Osteoblast (primary cell): ENCODE measurements at regions not wholly inside any gene's neighbourhood (a gene's known extent, or its start where the extent isn't known, plus 50 kb on each side); places are given as distances from the start of the nearest gene placed in this dataset.

Experiments
- DNase-seq: peaks from one replicate; pipeline ENCODE4 v3.0.0; 2011; ENCODE audit warnings: low spot score, mixed read lengths; ENCODE audit not compliant: insufficient read length; ENCODE audit errors: missing footprints
- H2AFZ ChIP-seq: 2 replicates; pipeline ENCODE4 v1.6.0; 2011; ENCODE audit warnings: mild to moderate bottlenecking, low read length
- H3K27ac ChIP-seq: 2 replicates; pipeline ENCODE4 v1.5.1; 2011; ENCODE audit warnings: mild to moderate bottlenecking, low read depth, low read length, moderate library complexity
- H3K27me3 ChIP-seq: 2 replicates; pipeline ENCODE4 v1.6.0; 2012; ENCODE audit warnings: mild to moderate bottlenecking, control low read depth, inconsistent platforms, low read length, moderate library complexity; ENCODE audit not compliant: insufficient read depth
- H3K36me3 ChIP-seq: 2 replicates; pipeline ENCODE4 v1.5.1; 2011; ENCODE audit warnings: mild to moderate bottlenecking, low read length, control low read depth, moderate library complexity; ENCODE audit not compliant: insufficient read depth
- H3K4me1 ChIP-seq: 2 replicates; pipeline ENCODE4 v1.5.1; 2011; ENCODE audit warnings: mild to moderate bottlenecking, low read length, control low read depth, moderate library complexity; ENCODE audit not compliant: insufficient read depth
- H3K4me2 ChIP-seq: 2 replicates; pipeline ENCODE4 v1.6.0; 2011; ENCODE audit warnings: mild to moderate bottlenecking, low read length; ENCODE audit not compliant: insufficient read depth
- H3K4me3 ChIP-seq: fragments of 200-600 bp; sonication (generic); 3 replicates; pipeline ENCODE4 v1.5.1; 2012; ENCODE audit warnings: mild to moderate bottlenecking, low read length, inconsistent platforms; ENCODE audit not compliant: insufficient read depth
- H3K79me2 ChIP-seq: 2 replicates; pipeline ENCODE4 v1.6.0; 2012; ENCODE audit warnings: mild to moderate bottlenecking, low read length, control low read depth, inconsistent platforms; ENCODE audit not compliant: insufficient read depth
- H3K9me3 ChIP-seq: 2 replicates; pipeline ENCODE4 v1.5.1; 2011; ENCODE audit warnings: low read depth, low read length, control low read depth
- H4K20me1 ChIP-seq: 2 replicates; pipeline ENCODE4 v1.6.0; 2012; ENCODE audit warnings: mild to moderate bottlenecking, low read length, control low read depth; ENCODE audit not compliant: insufficient read depth
- CTCF ChIP-seq: IDR thresholded peaks from 2 replicates; pipeline ENCODE4 v1.5.1; 2011; ENCODE audit warnings: mild to moderate bottlenecking, low read depth, low read length, moderate library complexity; ENCODE audit errors: extremely low read depth

- TF ChIP-seq CTCF = no peak
- H2AFZ ChIP-seq = no peak overlapping the region
These were observed 127.8 kb downstream of the MSX2 start for GRCh38 chr5:174852143-174852542.

GRCh38 chr5:174850565-174851169 is 126.3 kb downstream of the MSX2 start:
- TF ChIP-seq CTCF = no peak
- Histone ChIP-seq H3K27me3 (no peaks in the 10 kb centered on the region), H2AFZ (no peak overlapping the region), H3K9me3 (no peaks in the 10 kb centered on the region), H3K4me2 (no peak overlapping the region), H3K79me2 (no peaks in the 10 kb centered on the region), H3K4me1 (no peaks in the 10 kb centered on the region), H4K20me1 (no peaks in the 10 kb centered on the region), H3K4me3 (no peak overlapping the region), H3K27ac (no peak overlapping the region), H3K36me3 (no peaks in the 10 kb centered on the region)
- no peak for DNase-seq

More at GRCh38 chr5:174852143-174852542, 127.8 kb downstream of the MSX2 start:
- no peaks in the 10 kb centered on the region for H3K27me3 ChIP-seq
- no peaks in the 10 kb centered on the region for H3K36me3 ChIP-seq
- H3K79me2 ChIP-seq = no peaks in the 10 kb centered on the region
- H3K4me2 ChIP-seq = no peak overlapping the region
- no peaks in the 10 kb centered on the region for H4K20me1 ChIP-seq
- no peak overlapping the region for H3K27ac ChIP-seq
- no peaks in the 10 kb centered on the region for H3K4me1 ChIP-seq
- no peak for DNase-seq
- H3K9me3 ChIP-seq = no peaks in the 10 kb centered on the region
- no peak overlapping the region for H3K4me3 ChIP-seq

GRCh38 chr5:174849426-174849825 is 125.0 kb downstream of the MSX2 start:
- Histone ChIP-seq H2AFZ (no peak overlapping the region), H4K20me1 (no peaks in the 10 kb centered on the region), H3K4me3 (no peak overlapping the region), H3K79me2 (no peaks in the 10 kb centered on the region), H3K4me2 (no peak overlapping the region), H3K27ac (no peak overlapping the region), H3K9me3 (no peaks in the 10 kb centered on the region), H3K4me1 (no peaks in the 10 kb centered on the region), H3K36me3 (no peaks in the 10 kb centered on the region), H3K27me3 (no peaks in the 10 kb centered on the region)
- DNase-seq = no peak
- no peak for TF ChIP-seq CTCF

- no peak overlapping the region for H3K4me2 ChIP-seq
- H3K4me1 ChIP-seq = no peaks in the 10 kb centered on the region
- no peak overlapping the region for H3K4me3 ChIP-seq
- H3K27me3 ChIP-seq = no peaks in the 10 kb centered on the region
- no peaks in the 10 kb centered on the region for H3K9me3 ChIP-seq
- H3K79me2 ChIP-seq = no peaks in the 10 kb centered on the region
- no peaks in the 10 kb centered on the region for H4K20me1 ChIP-seq
- no peak overlapping the region for H2AFZ ChIP-seq
- H3K36me3 ChIP-seq = no peaks in the 10 kb centered on the region
- H3K27ac ChIP-seq = no peak overlapping the region
- DNase-seq = no peak
- no peak for TF ChIP-seq CTCF
These were observed 120.6 kb downstream of the MSX2 start for GRCh38 chr5:174844971-174845370.
